ENCODE measurements at regions not wholly inside any gene's neighbourhood (a gene's known extent, or its start where the extent isn't known, plus 50 kb on each side); places are given as distances from the start of the nearest gene placed in this dataset.

- TF ChIP-seq ZNF408 (CRISPR knock-in tag; IDR thresholded peaks at IDR 0.05; ENCODE audit: low read depth) (no peak), ZNF184 (CRISPR knock-in tag; IDR thresholded peaks at IDR 0.05) (no peak)
- TF ChIP-seq, protein P1, sequence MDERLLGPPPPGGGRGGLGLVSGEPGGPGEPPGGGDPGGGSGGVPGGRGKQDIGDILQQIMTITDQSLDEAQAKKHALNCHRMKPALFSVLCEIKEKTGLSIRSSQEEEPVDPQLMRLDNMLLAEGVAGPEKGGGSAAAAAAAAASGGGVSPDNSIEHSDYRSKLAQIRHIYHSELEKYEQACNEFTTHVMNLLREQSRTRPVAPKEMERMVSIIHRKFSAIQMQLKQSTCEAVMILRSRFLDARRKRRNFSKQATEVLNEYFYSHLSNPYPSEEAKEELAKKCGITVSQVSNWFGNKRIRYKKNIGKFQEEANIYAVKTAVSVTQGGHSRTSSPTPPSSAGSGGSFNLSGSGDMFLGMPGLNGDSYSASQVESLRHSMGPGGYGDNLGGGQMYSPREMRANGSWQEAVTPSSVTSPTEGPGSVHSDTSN (CRISPR knock-in tag; IDR thresholded peaks at IDR 0.05; ENCODE audit: low read depth): no peak
- TF ChIP-seq, protein P1 (tag; conservative IDR thresholded peaks at IDR 0.05; ENCODE audit: low read depth): no peak
- TF ChIP-seq, protein P2, sequence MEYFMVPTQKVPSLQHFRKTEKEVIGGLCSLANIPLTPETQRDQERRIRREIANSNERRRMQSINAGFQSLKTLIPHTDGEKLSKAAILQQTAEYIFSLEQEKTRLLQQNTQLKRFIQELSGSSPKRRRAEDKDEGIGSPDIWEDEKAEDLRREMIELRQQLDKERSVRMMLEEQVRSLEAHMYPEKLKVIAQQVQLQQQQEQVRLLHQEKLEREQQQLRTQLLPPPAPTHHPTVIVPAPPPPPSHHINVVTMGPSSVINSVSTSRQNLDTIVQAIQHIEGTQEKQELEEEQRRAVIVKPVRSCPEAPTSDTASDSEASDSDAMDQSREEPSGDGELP (CRISPR knock-in tag; IDR thresholded peaks at IDR 0.05; ENCODE audit: borderline replicate concordance): no peak
Observed at GRCh38 chr10:4266416-4267085, 481.5 kb upstream of the KLF6 start (continued).

GRCh38 chr10:4265964-4266363 lies 481.0 kb upstream of the KLF6 start:
- intact Hi-C loops (cut with micrococcal nuclease): no loop called here
- DNase-seq (ENCODE audit: extremely low read depth in 1 of 4, low spot score in 3 of 4) (no peak), ATAC-seq (no peak), FAIRE-seq (no peak)
- no peak overlapping the region for H3K27ac ChIP-seq (ENCODE audit: extremely low read depth, low read depth, low read length)
- 0% methylated on average over 3 of the region's 3 CpGs for WGBS (ENCODE audit: insufficient coverage, low coverage, missing lambda C conversion rate)
- ChIA-PET CTCF (ENCODE audit: low intra/inter-chr PET ratio) (no interaction called here), POLR2A (no interaction called here)
- no peaks in the 10 kb centered on the region for H4K20me1 ChIP-seq (replicated peaks; ENCODE audit: control insufficient read depth, insufficient read depth, low read length)
- no TSS peak for BruUV-seq (replicated peaks)
- no peak overlapping the region for H3K9ac ChIP-seq (ENCODE audit: insufficient read depth in 1 of 2, low read depth in 2 of 2, low read length in 2 of 2)
- in situ Hi-C loops (cut with MboI): no loop called here
- no peaks in the 10 kb centered on the region for H3K9me1 ChIP-seq (ENCODE audit: control insufficient read depth, insufficient read depth, low read length)
- peaks cover 0 to 8% of the 10 kb centered on the region in 2 experiments; a peak in 2 of 5 replicates for H3K27me3 ChIP-seq (ENCODE audit: control insufficient read depth in 2 of 2, insufficient read depth in 2 of 2, low read length in 2 of 2)
- no peaks in the 10 kb centered on the region for H3K36me3 ChIP-seq (ENCODE audit: control insufficient read depth, insufficient read depth, low read length)
- H3K4me1 ChIP-seq (replicated peaks in 1 of 2; ENCODE audit: control insufficient read depth in 2 of 2, insufficient read depth in 2 of 2, low read length in 2 of 2): no peaks in the 10 kb centered on the region
- H3K4me2 ChIP-seq (ENCODE audit: insufficient read depth, low read length): no peak overlapping the region
- no peak overlapping the region for H3K4me3 ChIP-seq
- H3K79me2 ChIP-seq (ENCODE audit: control insufficient read depth, insufficient read depth, low read length): no peaks in the 10 kb centered on the region
- no peaks in the 10 kb centered on the region for H3K9me3 ChIP-seq (replicated peaks; ENCODE audit: control insufficient read depth, insufficient read depth, low read depth, low read length)
- H2AFZ ChIP-seq (ENCODE audit: low read depth, low read length): no peak overlapping the region
- TF ChIP-seq ATF3 (IDR thresholded peaks at IDR 0.05) (no peak), ATF3 (CRISPR knock-in tag; conservative IDR thresholded peaks at IDR 0.05) (no peak), ZNF277 (CRISPR knock-in tag; IDR thresholded peaks at IDR 0.05; ENCODE audit: borderline replicate concordance) (no peak), CBFB (CRISPR knock-in tag; IDR thresholded peaks at IDR 0.05) (no peak), MEF2A (IDR thresholded peaks at IDR 0.05; ENCODE audit: control insufficient read depth, low read depth, low read length) (no peak), DDX20 (tag; IDR thresholded peaks at IDR 0.05; ENCODE audit: low read depth) (no peak), GTF2F1 (IDR thresholded peaks at IDR 0.05; ENCODE audit: low read depth, low read length) (no peak), ZNF444 (CRISPR knock-in tag; IDR thresholded peaks at IDR 0.05) (no peak), MTA3 (IDR thresholded peaks at IDR 0.05; ENCODE audit: borderline replicate concordance) (no peak), ZBTB17 (CRISPR knock-in tag; IDR thresholded peaks at IDR 0.05) (no peak)

Measured in K562 (cell line).